ENCODE measurements at regions not wholly inside any gene's neighbourhood (a gene's known extent, or its start where the extent isn't known, plus 50 kb on each side); places are given as distances from the start of the nearest gene placed in this dataset.
"Not testable (repeated sequence)": the region's sequence is repeated elsewhere in the genome, so short reads cannot be mapped to it uniquely, and the experiment has no call there.

GRCh38 chr12:17077594-17077993, 471.6 kb upstream of the LMO3 start:
- no peak for DNase-seq

GRCh38 chr12:17076811-17077210, 470.8 kb upstream of the LMO3 start:
- DNase-seq = peak in 1 of 3 experiments; percentile 20

DNA sequence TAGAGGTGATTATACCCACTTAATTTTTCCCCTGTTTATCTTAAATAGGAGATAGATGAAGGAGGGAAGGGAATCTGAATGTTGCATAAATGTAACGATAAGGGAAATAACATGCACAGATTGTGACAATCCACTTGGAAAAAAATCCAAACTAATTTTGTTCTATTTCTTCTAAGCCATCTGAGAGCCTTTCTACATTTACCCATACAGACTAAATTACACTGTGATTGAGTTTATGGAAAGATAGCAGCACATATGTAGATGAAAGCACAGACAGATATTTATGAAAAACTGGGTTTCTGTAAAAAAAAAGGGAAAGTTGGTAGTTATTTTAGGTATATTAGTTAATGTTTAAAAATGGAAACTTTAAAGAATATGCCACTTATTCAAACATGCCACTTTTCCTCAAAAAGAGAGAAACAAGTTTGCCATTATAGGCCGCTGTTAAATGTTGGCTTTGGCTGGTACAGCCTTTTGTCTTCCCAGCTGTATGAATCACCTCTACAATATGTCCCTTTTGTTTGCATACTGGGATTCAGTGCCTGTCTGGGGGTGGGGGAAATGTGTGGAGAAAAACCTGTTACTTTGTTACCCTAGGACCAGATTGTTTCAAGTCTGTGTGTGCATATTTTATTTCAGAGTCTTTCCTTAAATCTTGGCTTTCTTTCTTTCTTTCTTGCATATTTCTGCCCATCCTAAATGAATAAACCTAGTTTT, 470.2 kb upstream of the LMO3 start:
- peak; percentile 28 to 89 (median 68) for DNase-seq

GRCh38 chr12:17064834-17065233, 458.9 kb upstream of the LMO3 start:
- no peak for DNase-seq

GRCh38 chr12:17062267-17063036, 456.5 kb upstream of the LMO3 start:
- peak; percentile 73 to 96 (median 74) for DNase-seq

DNA sequence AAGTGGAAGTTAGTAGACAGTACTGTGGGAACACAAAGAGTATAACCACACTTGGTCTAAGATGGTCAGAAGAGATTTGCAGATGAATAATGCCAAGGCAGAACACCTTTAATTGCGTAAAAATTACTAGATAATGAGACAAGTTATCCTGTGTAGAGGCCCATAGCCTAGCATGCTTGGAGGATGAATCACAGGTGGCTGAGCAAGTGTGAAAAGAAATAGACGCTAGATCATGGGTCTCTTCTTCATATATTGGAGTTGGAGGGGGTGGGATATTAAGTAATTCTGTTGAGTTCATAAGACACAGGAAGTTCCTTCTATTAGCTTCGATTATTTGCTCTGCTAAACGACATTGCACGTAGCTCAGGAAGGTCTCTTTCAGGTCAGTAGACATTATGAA, 454.3 kb upstream of the LMO3 start:
- DNase-seq = no peak

GRCh38 chr12:17056546-17056945, 450.6 kb upstream of the LMO3 start:
- no peak for DNase-seq

GRCh38 chr12:17038923-17039322, 433.0 kb upstream of the LMO3 start:
- no peak for DNase-seq

- peak in 1 of 3 experiments; percentile 45 for DNase-seq
These were observed 429.4 kb upstream of the LMO3 start for GRCh38 chr12:17035372-17035771.

DNA sequence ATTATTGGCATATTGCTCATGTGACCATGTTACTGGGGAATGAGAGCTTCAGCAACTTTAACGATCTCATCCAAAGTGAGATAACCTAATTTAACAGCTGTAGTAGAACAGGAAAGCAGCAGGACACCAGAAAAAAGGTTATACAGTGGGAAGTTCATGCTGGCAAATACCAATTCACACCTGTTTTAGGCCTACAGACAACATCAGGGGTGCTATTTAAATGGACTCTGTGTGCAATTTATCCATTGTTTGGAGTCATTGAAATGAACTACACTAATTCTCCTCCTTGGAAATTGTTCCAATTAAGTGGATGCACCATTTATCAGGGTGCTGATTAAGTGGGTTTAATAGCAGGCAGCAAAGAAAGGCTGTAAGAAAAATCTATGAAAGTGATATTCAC, 424.4 kb upstream of the LMO3 start:
- DNase-seq = peak in 2 of 3 experiments; percentile 64 to 97

DNA sequence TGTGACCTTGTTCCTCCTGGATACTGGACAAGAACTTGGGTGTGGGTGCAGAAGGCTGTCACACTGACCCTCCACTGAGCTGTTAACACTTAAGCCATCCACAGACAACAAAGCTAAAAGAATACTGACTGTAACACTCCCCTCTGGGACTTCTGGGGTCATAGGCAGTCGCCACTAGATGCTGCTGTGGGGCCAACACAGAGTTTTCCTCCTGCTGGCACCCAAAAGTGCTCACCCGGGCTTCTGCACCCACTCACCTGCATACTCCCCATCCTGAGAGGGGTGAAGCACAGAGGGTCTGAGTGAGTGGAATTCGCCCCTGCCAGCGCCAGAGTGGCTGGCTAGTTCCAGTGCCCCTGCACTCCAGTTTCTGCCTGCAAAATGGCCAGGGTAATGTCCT, 422.4 kb upstream of the LMO3 start:
- no peak for DNase-seq

DNA sequence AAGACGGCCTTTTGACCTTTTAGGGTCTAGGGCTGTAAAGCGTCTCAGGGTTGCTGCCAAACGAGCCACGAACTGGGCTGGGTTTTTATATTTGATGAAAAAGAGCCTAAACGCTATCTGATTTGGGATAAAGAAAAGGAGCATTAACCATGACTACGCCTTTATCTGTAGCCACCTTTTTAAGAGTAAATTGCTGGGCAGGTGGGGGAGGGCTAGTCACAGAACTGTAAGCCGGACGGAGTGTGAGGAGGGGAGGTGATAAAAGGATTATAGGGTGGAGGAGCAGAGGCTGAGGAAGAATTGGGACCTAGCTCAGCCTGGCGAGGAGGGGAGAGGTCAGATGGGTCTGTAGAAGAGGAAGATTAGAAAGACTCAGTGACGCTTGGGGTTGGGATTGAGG, 419.5 kb upstream of the LMO3 start:
- not testable (repeated sequence) for DNase-seq

DNA sequence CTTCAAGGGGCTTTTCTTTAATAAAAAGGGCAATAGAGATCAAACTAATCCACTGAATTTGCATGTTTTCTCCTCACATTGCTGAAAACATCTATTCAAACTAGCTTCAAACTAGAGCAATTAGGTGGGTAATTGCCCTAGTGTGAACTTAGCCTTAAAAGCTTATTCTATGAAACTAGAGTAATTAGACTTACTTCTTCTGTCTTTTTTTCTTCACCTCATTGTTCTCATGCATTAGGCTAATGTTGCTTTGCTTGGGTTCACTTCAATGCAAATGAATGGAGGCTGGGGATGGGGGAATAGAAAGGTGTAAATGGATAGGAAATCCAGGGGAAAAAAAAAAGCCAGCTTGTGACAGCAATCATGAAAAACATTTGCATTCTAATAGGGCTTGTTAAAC, 414.8 kb upstream of the LMO3 start:
- peak in 2 of 3 experiments; percentile 13 to 58 for DNase-seq

DNA sequence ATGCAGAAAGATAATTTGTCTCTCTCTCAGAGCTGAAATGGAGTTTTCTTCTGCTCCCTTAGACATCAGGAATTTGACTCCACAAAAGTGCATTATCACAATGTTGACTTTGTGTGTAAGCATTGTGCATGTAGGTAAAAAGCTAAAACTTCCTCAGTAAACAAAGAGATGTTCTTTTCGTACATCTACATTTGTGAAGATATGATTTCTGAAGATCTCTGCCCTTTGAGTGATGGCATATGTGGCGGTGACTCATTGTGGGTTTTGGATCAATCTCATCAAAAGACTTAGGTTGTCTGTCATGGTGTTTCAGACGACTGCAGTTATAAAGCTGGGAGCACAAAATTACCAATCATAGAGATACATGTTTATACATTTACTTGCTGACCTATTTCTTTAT, 411.4 kb upstream of the LMO3 start:
- DNase-seq = no peak

- DNase-seq = no peak
These were observed 410.3 kb upstream of the LMO3 start for GRCh38 chr12:17016116-17016864.

GRCh38 chr12:17015501-17015900, 409.5 kb upstream of the LMO3 start:
- no peak for DNase-seq

GRCh38 chr12:17007442-17008040, 401.6 kb upstream of the LMO3 start:
- not testable (repeated sequence) for DNase-seq

GRCh38 chr12:16998538-16998937, 392.6 kb upstream of the LMO3 start:
- not testable (repeated sequence) for DNase-seq

DNA sequence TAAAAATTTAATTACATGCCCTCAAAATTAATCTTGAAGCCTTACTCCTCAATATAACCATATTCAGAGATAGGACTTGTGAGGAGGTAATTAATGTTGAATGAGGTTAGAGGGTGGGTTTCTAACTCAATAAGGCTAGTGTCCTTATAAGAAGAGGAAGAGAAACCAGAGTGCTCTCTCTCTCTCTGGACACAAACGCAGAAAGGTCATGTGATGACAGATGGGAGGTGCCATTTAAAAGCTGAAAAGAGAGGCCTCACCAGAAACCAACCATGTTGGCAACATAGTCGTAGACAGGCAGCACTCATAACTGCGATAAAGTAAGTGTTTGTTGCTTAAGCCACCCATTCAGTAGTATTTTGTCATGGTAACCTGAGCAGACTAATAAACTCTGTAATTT, 378.5 kb upstream of the LMO3 start:
- DNase-seq = no peak

GRCh38 chr12:16972923-16973770, 367.2 kb upstream of the LMO3 start:
- DNase-seq = no peak

DNA sequence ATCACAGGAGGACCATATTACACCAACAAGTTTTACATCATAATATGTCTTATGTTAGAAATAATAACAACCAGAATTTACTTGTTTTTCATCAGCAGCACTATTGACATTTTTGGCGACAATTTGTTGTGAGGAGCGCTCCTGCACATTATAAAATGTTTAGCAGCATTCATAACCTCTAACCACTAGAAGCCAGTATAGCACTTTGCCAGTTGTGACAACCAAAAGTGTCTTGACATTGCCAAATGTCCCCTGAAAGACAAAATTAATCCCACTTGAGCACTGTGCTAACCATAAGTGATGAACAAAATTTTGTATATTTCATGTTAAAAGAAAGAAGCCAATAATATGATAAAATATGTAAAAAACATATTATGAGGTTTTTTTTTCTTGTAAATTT, 356.9 kb upstream of the LMO3 start:
- DNase-seq = peak in 1 of 3 experiments; percentile 15

- DNase-seq = no peak
These were observed 349.2 kb upstream of the LMO3 start for GRCh38 chr12:16955083-16955657.

Measured in NCI-H1417 (cell line).